Endothelial cell of umbilical vein (primary cell): ENCODE measurements at regions not wholly inside any gene's neighbourhood (a gene's known extent, or its start where the extent isn't known, plus 50 kb on each side); places are given as distances from the start of the nearest gene placed in this dataset.

Experiments used
- BruUV-seq: library from RNA; stranded (reverse); fragments of 400-500 nt; replicated peaks from 2 replicates; lab custom pipeline; 2021; lab: Mats Ljungman, UMichigan
- CTCF ChIA-PET: fragments of 300-600, 350-600 bp; sonication (Branson Sonifier 250); formaldehyde crosslinking; loops from one replicate; lab custom pipeline; 2021; ENCODE audit warnings: antibody characterized with exemption, inconsistent platforms; lab: Charles Lee
- POLR2A ChIA-PET: fragments of 300-600, 350-600 bp; sonication (Branson Sonifier 250); formaldehyde crosslinking; loops from one replicate; lab custom pipeline; 2021; ENCODE audit warnings: antibody characterized with exemption, inconsistent platforms; lab: Charles Lee
- DNase-seq: peaks from one replicate; pipeline ENCODE4 v3.0.0-alpha.2; 2011; ENCODE audit warnings: low read depth, low spot score
- FAIRE-seq: peaks from 2 replicates; lab custom pipeline; 2011; peaks lifted over from hg19 to GRCh38; lab: Jason Lieb, UNC
- H2AFZ ChIP-seq: 2 replicates; pipeline ENCODE4 v1.6.0; 2012; ENCODE audit warnings: low read depth, low read length, control low read depth, inconsistent platforms
- H3K27ac ChIP-seq: 2 replicates; pipeline ENCODE4 v1.5.1; 2011; ENCODE audit warnings: low read depth, mild to moderate bottlenecking, control low read depth, low read length, moderate library complexity; ENCODE audit not compliant: insufficient read depth
- H3K27me3 ChIP-seq, 2 experiments: 2 replicates each; pipeline versions ENCODE4 v1.6.0 to v1.6.1; 2011; ENCODE audit warnings: low read length in 2 of 2, mixed read lengths in 1 of 2; ENCODE audit not compliant: control insufficient read depth in 2 of 2, insufficient read depth in 2 of 2
- H3K36me3 ChIP-seq, 2 experiments: 2 replicates in 1 of 2; 3 replicates in 1 of 2; pipeline ENCODE4 v1.5.1; 2011; ENCODE audit warnings: low read length in 2 of 2, mild to moderate bottlenecking in 1 of 2, moderate library complexity in 1 of 2; ENCODE audit not compliant: control insufficient read depth in 2 of 2, insufficient read depth in 2 of 2; ENCODE audit errors: extremely low read depth in 1 of 2
- H3K4me1 ChIP-seq: 3 replicates; pipeline ENCODE4 v1.5.1; 2011; ENCODE audit warnings: mild to moderate bottlenecking, low read length; ENCODE audit not compliant: control insufficient read depth, insufficient read depth; ENCODE audit errors: extremely low read depth
- H3K4me2 ChIP-seq: 2 replicates; pipeline ENCODE4 v1.6.1; 2011; ENCODE audit warnings: low read length, control low read depth, mixed read lengths; ENCODE audit not compliant: insufficient read depth
- H3K4me3 ChIP-seq, 3 experiments: fragments of 200-600 bp in 1 of 3; sonication (generic), shearing (Covaris generic) in 1 of 3; replicated peaks in 1 of 3; 2 replicates each; pipeline ENCODE4 v1.5.1; 2011 to 2016; ENCODE audit warnings: control low read depth in 3 of 3, low read length in 3 of 3, mild to moderate bottlenecking in 2 of 3, inconsistent platforms in 1 of 3, low read depth in 1 of 3, moderate library complexity in 1 of 3; ENCODE audit not compliant: insufficient read depth in 1 of 3
- H3K79me2 ChIP-seq: 2 replicates; pipeline ENCODE4 v1.6.0; 2012; ENCODE audit warnings: low read length, inconsistent platforms; ENCODE audit not compliant: control insufficient read depth, insufficient read depth
- H3K9ac ChIP-seq: replicated peaks from 2 replicates; pipeline ENCODE3; 2011; ENCODE audit warnings: low read length, control low read depth; ENCODE audit not compliant: insufficient read depth; ENCODE audit errors: extremely low read depth
- H3K9me1 ChIP-seq: replicated peaks from 3 replicates; pipeline ENCODE4 v1.6.0; 2011; ENCODE audit warnings: mild to moderate bottlenecking, low read length; ENCODE audit not compliant: control insufficient read depth, insufficient read depth; ENCODE audit errors: extremely low read depth
- H3K9me3 ChIP-seq: replicated peaks from 2 replicates; pipeline ENCODE4 v1.5.1; 2012; ENCODE audit warnings: low read length, inconsistent platforms; ENCODE audit not compliant: control insufficient read depth, insufficient read depth
- H4K20me1 ChIP-seq: replicated peaks from 2 replicates; pipeline ENCODE3; 2011; ENCODE audit warnings: mild to moderate bottlenecking, low read length; ENCODE audit not compliant: control insufficient read depth, insufficient read depth; ENCODE audit errors: extremely low read depth
- EZH2 ChIP-seq: IDR thresholded peaks from 2 replicates; pipeline ENCODE4 v1.6.1; 2012; ENCODE audit warnings: borderline replicate concordance, low read depth, mild to moderate bottlenecking, moderate library complexity, low read length, inconsistent platforms; ENCODE audit not compliant: severe bottlenecking
- FOS ChIP-seq: IDR thresholded peaks from 2 replicates; pipeline ENCODE4 v1.6.1; 2011; ENCODE audit warnings: mild to moderate bottlenecking, low read length, moderate library complexity, borderline replicate concordance; ENCODE audit not compliant: insufficient read depth
- GATA2 ChIP-seq: IDR thresholded peaks from 2 replicates; pipeline ENCODE4 v1.7.0; 2011; ENCODE audit warnings: low read depth, mild to moderate bottlenecking, moderate library complexity, mixed read lengths, low read length; ENCODE audit not compliant: insufficient read length, insufficient read depth
- MYC ChIP-seq: IDR thresholded peaks from one replicate; pipeline ENCODE4 v1.6.1; 2011; ENCODE audit warnings: mild to moderate bottlenecking, low read depth, low read length
- POLR2A ChIP-seq: IDR thresholded peaks from 2 replicates; pipeline ENCODE4 v1.6.1; 2012; ENCODE audit warnings: low read depth, mild to moderate bottlenecking, control low read depth, low read length
- POLR2AphosphoS5 ChIP-seq: IDR thresholded peaks from 2 replicates; pipeline ENCODE4 v1.6.1; 2012; ENCODE audit warnings: low read depth, mild to moderate bottlenecking, control low read depth, low read length, moderate library complexity; ENCODE audit not compliant: insufficient read depth
- dilution Hi-C: fragments of 300-500 bp; cut with MboI; formaldehyde crosslinking; loops from one replicate; pipeline ENCODE4 v1.15.0; 2019; ENCODE audit warnings: low sequenced_read_pairs; ENCODE audit not compliant: extremely low pct_ligation_motif_present
- intact Hi-C: fragments of 100-400 bp; cut with micrococcal nuclease; formaldehyde crosslinking; loops from one replicate; pipeline ENCODE4 v1.10.0; 2022

GRCh38 chr5:120767178-120767820 lies 303.2 kb downstream of the PRR16 start:
- no peaks in the 10 kb centered on the region for H3K79me2 ChIP-seq
- no peaks in the 10 kb centered on the region for H3K27me3 ChIP-seq
- H3K4me1 ChIP-seq: no peaks in the 10 kb centered on the region
- ChIA-PET CTCF (interaction anchor here (1.6 kb wide), 1 partner anchor 1297 kb away, joined by 4 read pairs; no protein-coding TSS in a partner anchor), POLR2A (no interaction called here)
- intact Hi-C loops: no loop called here
- no peaks in the 10 kb centered on the region for H3K9me3 ChIP-seq
- H3K36me3 ChIP-seq: no peaks in the 10 kb centered on the region
- no peak overlapping the region for H2AFZ ChIP-seq
- H3K4me3 ChIP-seq: no peak overlapping the region
- no peaks in the 10 kb centered on the region for H3K9me1 ChIP-seq
- dilution Hi-C loops: no loop called here
- H3K9ac ChIP-seq: no peak overlapping the region
- H3K4me2 ChIP-seq: no peak overlapping the region
- FAIRE-seq (no peak), DNase-seq (no peak)
- H3K27ac ChIP-seq: no peak overlapping the region
- no peaks in the 10 kb centered on the region for H4K20me1 ChIP-seq
- no TSS peak for BruUV-seq
- TF ChIP-seq GATA2 (no peak), POLR2A (no peak), MYC (no peak), POLR2AphosphoS5 (no peak), EZH2 (no peak)

GRCh38 chr5:120769312-120769872 lies 305.3 kb downstream of the PRR16 start:
- Histone ChIP-seq H3K4me2 (no peak overlapping the region), H3K4me1 (no peaks in the 10 kb centered on the region)

More at GRCh38 chr5:120769312-120769872, 305.3 kb downstream of the PRR16 start:
- no peaks in the 10 kb centered on the region for H3K9me3 ChIP-seq
- intact Hi-C loops: no loop called here
- no peak for DNase-seq
- H3K4me3 ChIP-seq: no peak overlapping the region
- H3K36me3 ChIP-seq: no peaks in the 10 kb centered on the region
- FAIRE-seq: no peak
- no TSS peak for BruUV-seq
- no peaks in the 10 kb centered on the region for H3K27me3 ChIP-seq
- CTCF ChIA-PET: no interaction called here
- H2AFZ ChIP-seq: no peak overlapping the region
- TF ChIP-seq FOS: no peak
- dilution Hi-C loops: no loop called here
- H3K9me1 ChIP-seq: no peaks in the 10 kb centered on the region
- no peak overlapping the region for H3K27ac ChIP-seq
- no peaks in the 10 kb centered on the region for H4K20me1 ChIP-seq
- POLR2A ChIA-PET: no interaction called here
- no peak overlapping the region for H3K9ac ChIP-seq
- H3K79me2 ChIP-seq: no peaks in the 10 kb centered on the region
